ENCODE measurements at regions not wholly inside any gene's neighbourhood (a gene's known extent, or its start where the extent isn't known, plus 50 kb on each side); places are given as distances from the start of the nearest gene placed in this dataset.
A peak's percentile ranks its signal among the peaks of the same experiment; 100 is the strongest.

DNA sequence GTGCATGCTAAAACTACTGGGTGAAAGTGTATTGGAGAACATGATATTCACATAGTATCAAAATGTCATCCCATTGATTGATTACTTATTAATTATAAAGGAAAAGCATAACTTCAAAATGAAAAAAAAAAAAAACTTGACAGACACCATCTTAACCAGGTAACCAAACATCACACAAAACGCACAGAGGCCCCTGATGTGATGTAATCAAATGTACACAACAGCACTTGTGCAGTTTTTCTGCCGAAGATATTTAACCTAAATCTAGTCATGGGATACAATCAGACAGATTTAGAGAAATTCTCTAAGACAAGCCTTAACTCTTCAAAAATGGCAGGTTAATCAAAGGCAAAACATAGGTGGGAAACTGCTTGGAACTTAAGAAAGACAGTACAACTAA, 102.0 kb upstream of the TENT5A start:
- DNase-seq = no peak

DNA sequence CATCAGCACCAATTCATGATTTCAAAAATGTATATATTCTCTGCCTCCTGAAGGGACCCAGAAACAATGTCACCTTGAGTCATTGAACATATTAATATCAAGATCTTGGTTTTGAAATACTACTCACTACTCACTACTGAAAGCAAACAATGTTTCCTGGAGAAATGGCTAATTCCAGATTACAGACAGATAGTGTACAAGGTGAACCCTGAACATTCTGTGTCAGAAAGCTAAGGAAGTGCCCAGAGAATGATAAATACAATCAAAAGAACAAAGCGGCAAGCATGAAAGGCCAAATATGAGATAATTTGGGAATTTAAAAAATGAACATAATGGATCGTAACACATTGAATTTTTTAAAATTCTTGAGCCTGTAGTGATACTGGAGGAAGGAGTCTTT, 101.5 kb upstream of the TENT5A start:
- DNase-seq = no peak

DNA sequence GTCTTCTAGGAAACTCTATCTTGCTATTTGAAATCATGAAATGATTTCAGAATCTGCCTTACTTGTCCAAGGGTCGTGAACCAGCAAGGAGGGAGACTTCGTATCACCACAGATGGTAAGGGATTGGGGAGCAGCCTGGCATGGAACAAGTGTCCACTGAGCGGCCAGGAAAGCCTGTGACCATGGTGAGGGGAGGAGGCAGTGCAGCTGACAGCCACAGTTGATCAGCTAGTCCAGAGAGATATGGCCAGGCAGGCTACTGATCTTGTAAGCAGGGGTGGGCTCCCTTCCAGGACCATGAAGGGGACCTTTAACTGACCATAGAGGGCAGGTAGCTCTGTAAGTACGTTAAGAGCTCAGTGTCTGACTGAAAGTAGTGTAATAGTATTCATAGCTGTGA, 96.8 kb upstream of the TENT5A start:
- DNase-seq = no peak

DNA sequence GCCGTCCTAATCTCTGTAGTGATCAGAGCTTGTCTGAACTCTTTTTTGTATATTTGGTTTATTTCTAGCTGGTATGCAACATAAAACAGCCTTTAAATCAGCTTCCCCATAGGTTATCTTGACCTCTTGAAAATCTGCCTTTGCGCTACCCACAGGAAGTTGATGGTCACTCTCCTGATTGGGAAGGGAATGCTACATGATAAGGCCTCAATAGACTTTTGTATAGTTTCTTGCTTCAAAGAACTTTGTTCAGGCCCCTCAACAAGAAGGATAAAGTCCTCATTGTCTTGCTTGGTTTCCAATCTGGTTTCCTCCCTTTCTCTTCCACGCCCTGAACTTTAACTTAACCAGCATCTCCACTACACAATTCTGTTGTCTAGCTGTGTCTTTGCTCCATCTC, 95.4 kb upstream of the TENT5A start:
- DNase-seq = no peak

DNA sequence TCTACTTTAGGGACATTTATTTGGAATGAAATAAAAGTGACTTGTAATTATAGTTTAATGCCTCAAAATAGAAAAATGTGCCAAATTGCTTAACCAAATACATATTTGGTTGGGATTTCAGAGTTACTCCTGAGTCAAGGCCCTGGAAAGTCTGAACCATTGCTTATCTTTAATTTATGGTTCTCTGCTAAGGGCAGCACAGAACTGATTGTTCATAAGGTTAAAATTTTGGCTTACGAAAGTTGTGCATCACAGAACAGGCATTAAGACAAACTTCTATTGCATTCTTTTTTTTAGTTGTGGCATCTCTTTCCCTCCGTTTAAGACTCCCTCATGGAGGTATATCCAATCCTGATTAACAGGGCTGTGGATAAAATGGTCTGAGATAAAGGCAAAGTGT, 92.2 kb upstream of the TENT5A start:
- no peak for DNase-seq

DNA sequence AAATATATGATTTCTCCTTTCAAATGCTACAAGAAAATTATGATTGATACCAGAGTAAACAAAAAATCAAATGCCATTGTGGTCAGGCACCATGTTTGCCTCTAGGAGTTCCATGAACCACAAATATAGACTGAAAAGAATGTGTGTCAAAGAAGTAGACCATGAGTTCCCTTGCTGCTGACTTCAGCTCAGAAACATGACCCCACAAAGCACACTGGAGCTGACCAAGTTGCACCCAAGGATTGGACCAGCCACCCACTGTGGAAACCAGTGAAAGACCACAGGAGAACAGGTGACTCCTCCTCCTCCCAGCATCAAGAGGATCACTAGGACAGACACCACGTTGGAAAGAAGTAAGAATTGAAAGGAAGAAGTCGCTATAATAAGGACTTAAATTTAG, 90.8 kb upstream of the TENT5A start:
- no peak for DNase-seq

DNA sequence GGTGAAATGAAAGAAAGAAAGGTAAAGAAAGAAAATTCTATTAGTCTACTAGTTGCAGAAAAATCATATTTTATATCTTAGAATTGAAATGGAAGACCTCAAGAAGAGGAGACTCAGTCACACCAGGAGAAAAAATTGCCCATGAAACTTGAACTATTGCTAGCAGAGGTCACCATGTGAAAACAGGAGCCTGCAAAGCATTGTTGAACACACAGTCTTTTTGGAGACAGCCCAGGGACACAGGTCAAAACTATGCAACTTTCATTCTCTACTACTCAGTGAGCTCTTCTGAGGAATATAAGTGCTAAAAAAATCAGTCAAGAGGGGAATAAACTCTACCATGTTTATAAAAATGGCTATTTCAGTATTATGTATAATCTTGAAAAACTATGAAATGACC, 89.8 kb upstream of the TENT5A start:
- no peak for DNase-seq

DNA sequence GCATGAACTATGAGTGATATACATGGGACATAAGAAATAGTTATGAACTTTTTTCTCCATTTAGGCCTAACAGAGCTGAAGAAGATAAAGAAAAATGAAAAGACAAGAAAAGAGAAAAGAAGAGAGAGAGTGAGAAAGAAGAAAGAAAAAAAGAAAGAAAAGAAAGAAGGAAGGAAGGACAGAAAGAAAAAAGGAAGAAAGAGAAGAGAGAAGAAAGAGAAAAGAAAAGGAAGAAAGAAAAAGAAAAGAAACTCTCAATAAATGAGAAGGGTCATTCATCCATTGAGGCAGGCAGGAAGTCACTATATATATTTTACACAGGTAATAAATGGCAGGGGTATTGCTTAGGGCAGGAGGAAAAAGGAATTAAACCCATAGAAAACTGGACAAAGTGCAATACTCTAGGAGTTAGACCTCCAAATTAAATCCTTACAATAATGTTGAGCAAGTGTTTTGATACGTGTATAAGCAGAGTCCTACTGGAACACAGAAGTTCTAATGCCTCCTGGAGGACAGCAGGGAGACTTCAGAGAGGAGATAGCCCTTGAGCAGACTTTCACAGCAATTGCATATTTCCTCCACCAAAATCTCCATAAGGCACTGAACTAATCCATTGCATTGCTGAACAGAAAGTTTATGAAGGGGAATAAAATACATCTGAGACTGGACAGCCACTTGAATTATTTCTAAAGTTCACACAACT, 86.4 kb upstream of the TENT5A start:
- DNase-seq = no peak

DNA sequence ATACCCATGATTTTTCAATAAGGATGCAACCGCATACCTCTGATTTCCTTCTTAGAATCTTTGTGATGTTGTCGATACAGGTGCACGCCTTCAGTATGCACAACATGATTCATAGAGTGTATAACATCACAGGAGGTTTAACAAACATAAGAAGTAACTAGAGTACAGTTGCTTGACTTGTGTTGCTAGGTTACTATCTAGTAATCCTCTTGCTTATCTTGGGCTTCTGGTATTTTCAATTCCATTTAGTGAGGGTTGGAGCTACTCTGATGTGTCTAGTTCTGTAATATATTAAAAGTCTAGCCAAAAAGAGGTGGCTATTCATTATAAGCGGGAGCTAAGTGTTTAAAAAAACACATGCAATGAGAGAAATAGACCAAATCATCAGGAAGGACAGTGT, 85.5 kb upstream of the TENT5A start:
- DNase-seq = no peak

DNA sequence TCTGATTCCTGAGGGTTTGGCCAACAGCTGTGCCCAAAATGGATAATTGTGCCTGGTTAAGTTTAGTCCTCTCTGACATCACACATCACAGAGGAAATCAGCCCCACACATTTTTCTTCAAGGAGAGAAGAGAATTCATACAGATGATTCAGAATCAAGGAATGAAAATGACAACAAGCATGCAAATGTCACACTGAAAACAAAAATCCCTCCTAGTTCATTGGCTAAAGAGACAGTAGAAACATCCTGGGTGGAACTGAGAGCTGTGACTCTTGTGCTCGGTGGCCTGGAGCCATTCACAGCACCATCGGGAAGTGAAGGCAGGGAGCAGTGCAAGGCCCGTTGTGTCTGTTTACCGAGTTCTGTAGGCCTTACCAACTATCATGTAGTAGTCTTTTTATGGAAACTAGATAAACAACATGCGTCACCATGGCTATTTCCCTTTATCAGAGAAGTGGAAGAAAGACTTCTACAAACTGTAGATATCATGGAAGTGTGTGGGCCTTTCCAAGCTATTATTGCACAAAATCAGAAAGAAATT, 81.7 kb upstream of the TENT5A start:
- peak; percentile 34 for DNase-seq

DNA sequence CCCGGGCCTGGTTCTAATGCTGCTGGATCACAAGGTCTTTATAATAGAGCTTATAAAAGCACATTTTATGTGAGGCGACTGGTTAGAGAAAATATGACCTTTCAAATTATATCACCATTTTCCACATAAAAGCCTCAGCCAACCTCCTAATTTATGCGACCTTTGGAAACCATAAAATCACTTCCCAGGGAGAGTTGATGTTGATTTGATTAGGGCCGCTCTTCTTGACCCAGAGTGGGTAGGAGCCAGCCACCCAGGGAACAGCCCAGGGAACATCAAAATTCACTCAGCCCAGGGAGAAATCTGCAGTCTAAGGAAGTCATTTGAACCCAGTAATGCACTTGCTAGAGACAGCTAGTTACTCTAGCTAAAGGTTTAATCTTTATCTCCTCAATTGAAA, 79.8 kb upstream of the TENT5A start:
- DNase-seq = no peak

DNA sequence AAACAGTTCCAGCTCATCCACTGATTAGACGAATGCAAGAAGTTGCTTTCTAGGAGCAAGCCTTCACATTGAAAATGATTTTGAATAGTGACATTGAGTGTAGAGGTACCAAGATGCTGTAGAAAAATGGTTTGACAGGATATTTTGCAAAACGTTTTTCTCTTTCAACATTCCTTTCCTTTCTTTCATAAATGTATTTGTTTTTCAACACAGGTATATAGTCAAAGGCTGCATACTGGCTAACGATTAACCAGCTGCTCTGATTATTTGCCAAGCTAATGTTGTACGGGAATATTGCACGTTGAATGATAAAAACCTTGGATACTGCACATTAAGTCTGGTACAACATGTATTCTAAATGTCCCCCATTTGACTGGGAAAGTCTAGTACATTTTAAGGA, 78.8 kb upstream of the TENT5A start:
- DNase-seq = no peak

DNA sequence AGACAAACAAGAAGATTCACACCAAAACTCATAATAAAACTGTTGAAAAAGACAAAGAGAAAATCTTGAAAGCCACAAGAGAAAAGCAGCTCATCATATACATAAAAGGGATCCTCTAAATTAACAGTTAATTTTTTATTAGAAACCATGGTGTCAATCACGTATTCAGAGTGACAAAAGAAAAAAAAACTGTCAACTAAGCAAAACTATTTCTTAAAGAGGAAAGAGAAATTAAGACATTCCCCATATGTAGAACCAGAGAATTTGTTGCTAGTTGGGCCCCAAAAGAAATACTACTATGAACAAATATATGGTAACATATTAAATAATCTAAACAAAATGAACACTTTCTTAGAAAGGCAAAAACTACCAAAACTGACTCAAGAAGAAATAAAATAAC, 74.3 kb upstream of the TENT5A start:
- DNase-seq = no peak

DNA sequence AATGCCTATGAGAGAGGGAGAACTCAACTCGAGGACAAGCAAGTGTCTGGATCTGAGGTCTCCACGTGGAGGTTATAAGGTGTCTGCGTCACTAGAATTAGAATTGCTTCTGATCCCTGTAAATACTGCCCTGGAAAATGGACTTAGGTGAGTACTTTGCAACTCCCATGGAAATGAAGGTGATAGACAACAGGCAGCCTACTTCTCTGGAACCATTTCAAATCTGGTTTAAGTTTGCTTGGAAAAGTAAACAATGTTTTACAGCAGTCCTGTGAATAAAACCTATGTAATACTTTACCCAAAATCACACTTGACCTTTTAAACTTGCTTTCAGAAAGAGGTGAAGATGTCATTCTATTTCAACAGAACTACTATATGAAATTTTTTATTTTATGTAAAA, 70.1 kb upstream of the TENT5A start:
- no peak for DNase-seq

DNA sequence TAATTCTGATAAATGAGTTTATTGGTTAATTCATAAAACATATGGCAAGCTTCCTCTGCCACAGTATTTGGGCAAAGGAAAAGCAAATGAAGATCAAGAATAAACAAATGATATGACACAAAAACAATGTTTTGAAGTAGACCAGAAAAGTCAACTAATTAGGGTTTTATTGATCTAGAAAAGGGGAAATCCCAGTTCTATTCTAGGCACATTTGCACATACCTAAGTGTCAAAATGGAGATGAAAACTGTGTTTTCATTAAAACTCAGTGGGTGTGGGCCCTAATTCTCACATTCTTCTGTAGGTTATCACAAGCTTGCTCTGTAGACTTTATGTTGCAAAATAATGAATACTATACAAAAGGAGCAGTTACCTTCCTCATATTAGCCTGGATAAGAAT, 69.0 kb upstream of the TENT5A start:
- no peak for DNase-seq

DNA sequence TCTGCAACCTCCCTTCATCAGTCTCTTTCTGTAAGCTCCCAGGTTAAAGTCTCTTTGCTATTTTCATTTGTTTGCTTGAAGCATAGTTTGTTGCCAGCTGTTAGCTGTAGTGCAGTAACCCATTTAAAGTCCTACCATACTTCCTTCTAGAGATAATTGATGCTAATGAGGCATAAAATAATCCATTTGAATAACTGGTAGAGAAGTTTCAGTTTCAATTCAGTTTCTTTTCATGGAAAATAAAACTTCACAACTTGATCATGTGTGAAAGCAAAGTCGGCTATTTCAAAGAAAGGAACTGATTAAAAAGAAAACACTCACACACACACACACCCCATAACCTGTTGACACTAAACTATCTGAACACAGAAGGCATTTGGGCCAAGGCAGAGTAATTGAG, 68.5 kb upstream of the TENT5A start:
- no peak for DNase-seq

DNA sequence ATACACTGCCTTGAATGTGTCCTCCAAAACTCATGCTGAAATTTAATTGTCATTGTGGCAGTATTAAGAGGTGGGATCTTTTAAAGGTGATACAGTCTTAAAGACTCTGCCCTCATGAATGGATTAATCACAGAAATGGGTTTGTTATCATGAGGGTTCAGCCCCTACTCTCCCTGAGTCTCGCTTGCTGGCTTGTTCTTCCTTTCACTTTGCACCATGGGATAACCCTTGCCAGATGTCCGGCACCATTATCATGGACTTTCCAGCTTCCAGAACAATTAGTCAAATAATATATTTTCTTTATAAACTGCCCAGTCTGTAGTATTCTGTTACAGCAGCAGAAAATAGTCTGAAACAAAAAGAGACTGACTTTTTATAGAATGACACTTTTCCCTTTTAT, 67.9 kb upstream of the TENT5A start:
- DNase-seq = no peak

DNA sequence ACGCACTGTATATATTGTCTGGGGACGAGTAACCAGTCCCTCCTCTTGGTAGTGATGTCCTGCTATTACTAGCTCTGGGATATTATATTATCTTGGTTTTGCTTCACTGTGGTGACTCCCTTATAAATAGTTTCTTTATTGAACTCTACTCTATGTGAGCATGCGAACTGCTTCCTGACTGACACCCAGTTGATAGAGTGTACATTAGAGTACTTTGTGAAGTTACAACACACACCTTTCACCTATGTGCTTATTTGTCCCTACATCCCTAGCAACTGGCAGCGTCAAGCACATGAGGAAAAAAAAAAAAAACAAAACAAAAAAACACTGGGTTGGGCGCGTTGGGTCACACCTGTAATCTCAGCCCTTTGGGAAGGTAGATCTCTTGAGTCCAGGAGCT, 67.3 kb upstream of the TENT5A start:
- DNase-seq = no peak

DNA sequence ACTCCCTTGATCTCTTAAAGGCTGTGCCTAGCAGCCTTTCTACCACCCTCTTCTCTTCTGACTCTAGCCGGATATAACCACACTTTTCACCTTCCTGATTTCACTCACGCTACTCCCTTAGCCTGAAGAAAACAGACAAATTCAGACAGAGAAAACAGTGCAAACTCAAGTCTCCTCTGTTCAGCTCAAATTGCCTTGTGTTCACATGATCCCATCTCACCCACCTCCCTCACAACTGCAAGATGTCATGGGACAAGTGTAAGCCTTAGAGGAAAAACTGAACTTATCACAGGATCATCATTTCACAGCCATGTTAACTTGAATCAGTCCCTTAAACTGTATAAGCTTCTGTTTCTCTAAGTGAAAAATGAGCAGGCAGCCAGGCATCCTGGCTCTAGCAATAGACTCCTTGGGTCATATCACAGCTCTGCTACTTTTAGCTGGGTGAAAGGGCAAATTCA, 66.5 kb upstream of the TENT5A start:
- no peak for DNase-seq

DNA sequence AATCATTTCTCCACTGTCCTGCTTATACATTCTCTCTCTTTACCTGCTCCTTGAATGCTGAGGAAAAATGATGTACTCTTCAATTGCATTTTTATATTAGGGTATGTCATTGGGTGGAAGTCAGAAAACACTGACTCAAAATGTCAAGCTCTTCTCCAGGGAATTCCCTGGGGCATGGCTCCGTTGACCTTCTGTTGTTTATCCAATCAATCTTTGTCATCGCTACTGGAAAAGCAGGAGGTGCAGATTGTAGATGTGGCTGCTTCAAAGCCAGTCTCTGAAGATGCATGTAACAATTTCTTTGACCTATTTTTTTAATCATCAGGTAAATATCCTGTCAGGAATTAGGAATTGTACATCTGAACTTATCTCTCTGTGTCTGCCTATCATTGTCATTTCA, 63.9 kb upstream of the TENT5A start:
- no peak for DNase-seq

DNA sequence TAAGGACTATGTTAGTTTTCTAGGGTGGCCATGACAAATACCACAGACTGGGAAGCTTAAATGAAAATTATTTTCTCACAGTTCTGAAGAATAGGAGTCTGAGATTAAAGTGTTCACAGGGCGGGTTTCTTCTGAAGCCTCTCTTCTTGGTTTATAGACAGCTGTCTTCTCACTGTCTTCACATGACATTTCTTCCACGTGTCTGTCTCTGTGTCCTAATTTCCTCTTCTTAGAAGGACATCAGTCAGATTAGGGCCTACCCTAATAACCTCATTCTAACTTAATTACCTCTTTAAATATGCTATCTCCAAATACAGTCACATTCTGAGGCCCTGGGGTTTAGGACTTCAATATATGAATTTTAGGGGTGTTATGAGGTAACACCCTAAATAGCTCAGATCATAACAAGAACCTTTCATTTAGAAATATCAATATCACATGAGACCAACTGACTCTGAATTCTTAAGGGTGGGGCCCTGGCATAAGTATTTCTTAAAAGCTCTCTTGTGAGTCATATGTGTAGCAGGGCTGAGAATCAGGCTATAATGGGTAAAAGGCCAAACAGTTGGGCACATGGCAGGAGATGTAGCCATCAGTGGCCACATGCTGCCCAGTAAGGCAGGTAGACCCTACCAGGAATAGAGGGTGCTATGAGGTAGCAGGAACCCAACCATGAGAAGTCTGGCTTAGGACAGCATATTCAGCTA, 62.0 kb upstream of the TENT5A start:
- DNase-seq = no peak

DNA sequence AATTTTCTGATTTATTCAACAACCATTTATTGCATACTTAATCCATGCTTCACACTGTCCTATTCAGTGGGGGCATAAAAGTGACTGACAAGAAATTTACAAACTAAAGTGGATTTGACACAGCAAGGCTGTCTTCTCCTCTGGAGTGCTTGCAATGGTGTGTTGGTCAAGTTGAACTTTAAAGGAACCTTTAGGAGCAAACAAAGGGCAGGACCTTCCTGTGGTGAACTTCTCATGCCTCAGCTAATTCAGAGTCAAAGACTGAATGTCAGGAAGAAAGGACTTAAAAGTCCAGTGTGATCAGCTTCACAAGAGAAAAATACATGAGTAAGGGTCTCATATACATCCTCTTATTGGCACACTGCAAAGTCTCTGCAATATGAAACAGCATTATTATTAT, 60.8 kb upstream of the TENT5A start:
- no peak for DNase-seq

DNA sequence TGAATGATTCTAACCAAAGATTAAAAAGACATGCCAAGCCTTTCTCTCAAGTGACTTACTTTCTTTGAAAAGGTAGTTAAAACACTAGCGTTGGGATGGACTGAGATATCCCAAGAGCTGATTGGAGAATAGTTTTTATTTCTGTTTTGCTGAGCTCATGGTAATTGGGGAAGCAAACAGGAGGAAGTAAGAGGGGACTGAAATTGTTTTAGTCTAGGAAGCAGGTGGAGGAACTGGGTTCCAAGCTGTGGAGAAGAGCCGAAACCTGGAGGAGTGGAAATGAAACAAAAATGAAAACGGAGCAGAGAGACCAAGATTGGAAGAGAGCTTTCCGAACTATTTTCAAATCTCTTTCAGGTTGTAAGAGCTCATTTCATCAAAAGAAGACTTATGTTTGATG, 59.9 kb upstream of the TENT5A start:
- no peak for DNase-seq

DNA sequence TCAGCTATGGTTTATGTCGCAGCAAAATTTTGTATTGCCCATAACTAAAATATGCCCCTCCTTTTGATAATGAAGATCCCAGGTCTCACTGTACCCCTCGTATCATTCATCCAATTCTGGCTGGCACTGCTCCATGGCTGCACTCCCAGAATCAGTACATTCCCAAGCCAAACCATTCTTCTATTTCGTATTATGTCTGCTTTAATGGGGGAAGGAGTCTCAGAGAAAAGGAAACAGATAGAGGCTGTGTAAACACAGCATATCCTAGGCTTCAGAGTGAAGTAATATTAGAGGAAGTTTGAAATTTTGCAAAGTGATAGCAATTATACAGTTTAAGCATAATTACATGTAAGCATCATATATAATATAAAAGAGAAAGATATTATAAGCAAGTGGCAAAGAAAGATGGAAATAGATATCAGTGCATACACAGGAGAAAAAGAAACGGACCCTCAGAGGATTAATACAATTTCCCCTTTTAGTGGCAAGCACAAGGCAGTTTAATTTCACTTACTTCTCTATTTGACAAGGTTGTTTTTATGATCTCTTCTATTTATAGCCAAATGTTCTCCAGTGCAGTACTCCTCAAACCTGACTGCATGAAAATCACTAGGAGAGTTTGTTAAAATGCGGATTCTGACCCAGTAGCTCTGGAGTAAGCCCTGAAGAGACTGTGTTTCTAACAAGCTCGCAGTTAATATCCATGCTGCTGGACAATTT, 56.5 kb upstream of the TENT5A start:
- DNase-seq = no peak
